ENCODE measurements at regions not wholly inside any gene's neighbourhood (a gene's known extent, or its start where the extent isn't known, plus 50 kb on each side); places are given as distances from the start of the nearest gene placed in this dataset.
"Not testable (repeated sequence)": the region's sequence is repeated elsewhere in the genome, so short reads cannot be mapped to it uniquely, and the experiment has no call there.

DNA sequence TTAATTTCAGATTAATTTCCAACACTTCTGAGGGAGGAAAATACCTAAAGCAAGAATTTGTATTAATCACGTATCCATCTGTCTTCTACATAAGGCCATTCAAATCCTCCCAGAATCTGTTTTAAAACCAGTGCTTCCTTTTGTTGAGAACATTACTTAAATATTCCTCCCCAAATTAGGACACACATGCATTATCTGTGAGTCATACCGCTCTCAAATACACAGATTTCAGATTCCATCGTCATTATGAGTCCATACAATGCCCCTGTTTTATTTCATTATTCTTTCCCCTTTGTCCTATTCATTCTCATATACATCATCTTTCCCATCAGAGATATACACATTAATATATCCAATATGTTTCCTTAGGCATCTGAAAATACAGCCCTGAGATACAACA is 57.3 kb upstream of the PRSS12 start:
- H3K4me3 Mint-ChIP-seq: no peak overlapping the region
- DNase-seq (no peak), ATAC-seq (replicated peaks) (no peak)
- no peaks in the 10 kb centered on the region for H3K9me3 Mint-ChIP-seq
- no peaks in the 10 kb centered on the region for H3K36me3 Mint-ChIP-seq (ENCODE audit: insufficient read depth)
- H3K4me1 Mint-ChIP-seq (ENCODE audit: low read depth in 2 of 2): no peaks in the 10 kb centered on the region
- peaks cover 2 to 6% of the 10 kb centered on the region in 2 donors for H3K27me3 Mint-ChIP-seq
- no peak overlapping the region for H3K27ac Mint-ChIP-seq

DNA sequence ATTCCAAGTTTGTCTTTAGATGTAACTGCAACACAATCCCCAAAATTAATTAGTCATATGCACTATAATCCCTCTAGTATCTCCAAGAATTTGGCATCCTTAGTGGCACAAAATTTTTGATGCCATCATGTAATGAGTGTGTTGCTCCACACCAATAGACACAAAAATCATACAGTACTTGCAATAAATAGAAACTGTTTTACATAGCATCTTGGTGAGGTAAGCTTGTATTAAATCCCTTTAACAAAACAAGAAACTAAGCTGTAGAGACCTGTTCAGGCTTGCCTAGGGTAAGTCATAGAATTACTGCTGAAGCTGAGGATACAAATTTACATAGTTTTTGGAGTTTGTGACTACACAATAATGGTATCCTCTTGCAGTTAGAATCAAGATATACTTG is 64.5 kb upstream of the PRSS12 start:
- ATAC-seq (replicated peaks) (no peak), DNase-seq (no peak)
- no peaks in the 10 kb centered on the region for H3K36me3 Mint-ChIP-seq (ENCODE audit: insufficient read depth)
- H3K4me3 Mint-ChIP-seq: no peak overlapping the region
- H3K9me3 Mint-ChIP-seq: no peaks in the 10 kb centered on the region
- H3K27ac Mint-ChIP-seq: no peak overlapping the region
- H3K4me1 Mint-ChIP-seq (ENCODE audit: low read depth in 2 of 2): no peaks in the 10 kb centered on the region
- H3K27me3 Mint-ChIP-seq: peaks cover 4 to 7% of the 10 kb centered on the region in 2 donors

DNA sequence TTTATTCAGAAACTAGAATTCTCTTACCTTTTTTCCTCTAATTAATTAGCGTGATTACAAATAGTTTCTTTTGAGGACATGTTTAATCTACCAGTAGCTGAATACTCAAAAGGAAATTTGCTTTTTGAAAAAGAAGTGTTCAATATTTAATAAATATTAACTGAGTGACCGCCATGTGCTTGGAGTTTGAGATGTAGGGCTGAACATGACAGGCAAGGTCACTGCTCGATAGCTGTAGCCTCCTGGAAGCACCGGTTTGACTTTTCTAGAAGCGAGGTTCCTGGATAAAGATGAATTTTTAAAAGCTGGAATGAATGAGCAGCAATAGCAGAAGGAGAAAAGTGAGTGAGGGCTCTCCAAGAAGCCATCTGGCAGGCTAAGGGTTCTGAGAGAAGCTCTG is 65.0 kb upstream of the PRSS12 start:
- H3K27me3 Mint-ChIP-seq; H3K4me1 Mint-ChIP-seq (ENCODE audit: low read depth in 2 of 2); DNase-seq; ATAC-seq (replicated peaks); H3K4me3 Mint-ChIP-seq; H3K27ac Mint-ChIP-seq; H3K9me3 Mint-ChIP-seq; H3K36me3 Mint-ChIP-seq (ENCODE audit: insufficient read depth): not testable (repeated sequence)

- H3K27ac Mint-ChIP-seq; H3K4me3 Mint-ChIP-seq; H3K27me3 Mint-ChIP-seq; H3K4me1 Mint-ChIP-seq (ENCODE audit: low read depth in 2 of 2); H3K36me3 Mint-ChIP-seq (ENCODE audit: insufficient read depth); H3K9me3 Mint-ChIP-seq; ATAC-seq (replicated peaks); DNase-seq: not testable (repeated sequence)
Measured at GRCh38 chr4:118418396-118418795, 65.6 kb upstream of the PRSS12 start.

GRCh38 chr4:118419626-118420025 is 66.8 kb upstream of the PRSS12 start:
- not testable (repeated sequence) for ATAC-seq (replicated peaks); DNase-seq; H3K36me3 Mint-ChIP-seq (ENCODE audit: insufficient read depth); H3K4me1 Mint-ChIP-seq (ENCODE audit: low read depth in 2 of 2); H3K27me3 Mint-ChIP-seq; H3K9me3 Mint-ChIP-seq; H3K27ac Mint-ChIP-seq; H3K4me3 Mint-ChIP-seq

DNA sequence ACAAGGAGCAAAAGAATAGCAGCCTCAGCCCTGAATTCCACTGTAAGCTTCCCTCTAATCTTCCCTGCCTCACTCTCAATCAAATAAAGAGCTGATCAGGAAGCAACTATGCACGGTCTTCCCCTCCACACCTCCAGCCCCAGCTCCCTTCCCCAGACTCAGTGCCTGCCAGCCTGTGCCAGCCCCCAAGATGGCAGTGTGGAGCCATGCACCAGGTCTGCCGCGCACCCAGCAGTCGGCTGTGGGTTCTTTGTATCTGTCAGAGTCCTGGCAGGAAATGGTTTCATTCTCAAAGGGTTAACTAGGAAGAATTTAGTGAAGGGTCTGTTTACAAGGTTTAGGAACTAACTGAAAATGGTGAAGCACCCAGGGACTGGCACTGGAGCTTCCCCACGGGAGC is 71.3 kb upstream of the PRSS12 start:
- not testable (repeated sequence) for DNase-seq; H3K4me3 Mint-ChIP-seq; H3K27ac Mint-ChIP-seq; H3K36me3 Mint-ChIP-seq (ENCODE audit: insufficient read depth); H3K9me3 Mint-ChIP-seq; H3K4me1 Mint-ChIP-seq (ENCODE audit: low read depth in 2 of 2); ATAC-seq (replicated peaks)
- H3K27me3 Mint-ChIP-seq: peaks cover 5 to 15% of the 10 kb centered on the region in 2 donors

DNA sequence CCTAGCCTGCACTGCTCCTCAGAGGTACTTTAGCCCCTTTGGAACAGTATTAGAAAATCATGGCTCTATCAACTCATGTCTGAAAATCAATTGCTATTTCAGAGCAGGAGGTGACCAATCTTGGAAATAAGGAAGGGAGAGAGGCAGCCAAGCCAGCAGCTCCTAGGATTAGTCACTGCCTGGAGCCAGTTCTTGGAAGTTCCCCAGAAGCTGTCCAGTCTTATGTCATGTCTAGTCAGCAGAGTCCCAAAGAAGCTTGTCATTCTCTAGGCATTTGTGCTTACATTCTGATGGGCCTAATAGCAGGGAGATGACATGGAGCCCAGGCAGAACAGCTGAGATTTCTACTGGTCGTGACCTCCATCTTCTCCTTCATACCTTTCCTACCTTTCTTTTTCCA is 76.1 kb upstream of the PRSS12 start:
- not testable (repeated sequence) for DNase-seq; H3K4me1 Mint-ChIP-seq (ENCODE audit: low read depth in 2 of 2); H3K27me3 Mint-ChIP-seq; H3K36me3 Mint-ChIP-seq (ENCODE audit: insufficient read depth); H3K4me3 Mint-ChIP-seq; ATAC-seq (replicated peaks); H3K27ac Mint-ChIP-seq; H3K9me3 Mint-ChIP-seq

- H3K9me3 Mint-ChIP-seq; H3K4me1 Mint-ChIP-seq (ENCODE audit: low read depth in 2 of 2); H3K4me3 Mint-ChIP-seq; H3K27me3 Mint-ChIP-seq; H3K36me3 Mint-ChIP-seq (ENCODE audit: insufficient read depth); H3K27ac Mint-ChIP-seq; DNase-seq; ATAC-seq (replicated peaks): not testable (repeated sequence)
Measured at GRCh38 chr4:118432359-118432758, 79.6 kb upstream of the PRSS12 start.

GRCh38 chr4:118433612-118434375 is 81.0 kb upstream of the PRSS12 start:
- H3K4me1 Mint-ChIP-seq (ENCODE audit: low read depth in 2 of 2); H3K4me3 Mint-ChIP-seq; H3K9me3 Mint-ChIP-seq: not testable (repeated sequence)

GRCh38 chr4:118435415-118435814 is 82.6 kb upstream of the PRSS12 start:
- not testable (repeated sequence) for H3K27me3 Mint-ChIP-seq; H3K4me1 Mint-ChIP-seq (ENCODE audit: low read depth in 2 of 2); H3K27ac Mint-ChIP-seq; H3K36me3 Mint-ChIP-seq (ENCODE audit: insufficient read depth); ATAC-seq (replicated peaks); DNase-seq; H3K9me3 Mint-ChIP-seq; H3K4me3 Mint-ChIP-seq

More at GRCh38 chr4:118433612-118434375, 81.0 kb upstream of the PRSS12 start:
- H3K27ac Mint-ChIP-seq; H3K36me3 Mint-ChIP-seq (ENCODE audit: insufficient read depth); DNase-seq; H3K27me3 Mint-ChIP-seq; ATAC-seq (replicated peaks): not testable (repeated sequence)

GRCh38 chr4:118442115-118442837 is 89.5 kb upstream of the PRSS12 start:
- H3K27me3 Mint-ChIP-seq; H3K9me3 Mint-ChIP-seq; H3K27ac Mint-ChIP-seq; H3K4me1 Mint-ChIP-seq (ENCODE audit: low read depth in 2 of 2); H3K36me3 Mint-ChIP-seq (ENCODE audit: insufficient read depth); DNase-seq; H3K4me3 Mint-ChIP-seq; ATAC-seq (replicated peaks): not testable (repeated sequence)

GRCh38 chr4:118447397-118447796 is 94.6 kb upstream of the PRSS12 start:
- not testable (repeated sequence) for H3K4me3 Mint-ChIP-seq; H3K27me3 Mint-ChIP-seq; H3K36me3 Mint-ChIP-seq (ENCODE audit: insufficient read depth); H3K4me1 Mint-ChIP-seq (ENCODE audit: low read depth in 2 of 2); DNase-seq; H3K27ac Mint-ChIP-seq; ATAC-seq (replicated peaks); H3K9me3 Mint-ChIP-seq

- H3K27ac Mint-ChIP-seq; H3K4me1 Mint-ChIP-seq (ENCODE audit: low read depth in 2 of 2); H3K36me3 Mint-ChIP-seq (ENCODE audit: insufficient read depth); DNase-seq; H3K9me3 Mint-ChIP-seq; H3K4me3 Mint-ChIP-seq; ATAC-seq (replicated peaks); H3K27me3 Mint-ChIP-seq: not testable (repeated sequence)
Measured at GRCh38 chr4:118454857-118455256, 102.1 kb upstream of the PRSS12 start.

GRCh38 chr4:118461435-118461834 is 108.6 kb upstream of the PRSS12 start:
- H3K4me1 Mint-ChIP-seq (ENCODE audit: low read depth in 2 of 2); DNase-seq; ATAC-seq (replicated peaks); H3K27me3 Mint-ChIP-seq; H3K9me3 Mint-ChIP-seq; H3K27ac Mint-ChIP-seq; H3K4me3 Mint-ChIP-seq; H3K36me3 Mint-ChIP-seq (ENCODE audit: insufficient read depth): not testable (repeated sequence)
